Neural progenitor cell (in vitro differentiated cells): ENCODE measurements at regions not wholly inside any gene's neighbourhood (a gene's known extent, or its start where the extent isn't known, plus 50 kb on each side); places are given as distances from the start of the nearest gene placed in this dataset.

Source experiments
- DNase-seq: peaks from one replicate; pipeline ENCODE4 v3.0.0-alpha.2; 2016; ENCODE audit warnings: low spot score
- H2AFZ ChIP-seq: fragments of 200-600 bp; sonication (generic); replicated peaks from 2 replicates; pipeline ENCODE4 v1.6.1; 2016; ENCODE audit warnings: antibody characterized with exemption
- H3F3A ChIP-seq: fragments of 200-600 bp; sonication (generic); 2 replicates; pipeline ENCODE4 v1.6.1; 2016; ENCODE audit warnings: antibody characterized with exemption, low read depth
- H3K27ac ChIP-seq: fragments of 200-600 bp; sonication (generic); 2 replicates; pipeline ENCODE4 v1.5.1; 2016; ENCODE audit warnings: mild to moderate bottlenecking
- H3K27me3 ChIP-seq: fragments of 200-600 bp; sonication (generic); 2 replicates; pipeline ENCODE4 v1.6.1; 2016; ENCODE audit warnings: mild to moderate bottlenecking, moderate library complexity
- H3K36me3 ChIP-seq: fragments of 200-600 bp; sonication (generic); 2 replicates; pipeline ENCODE4 v1.5.1; 2016
- H3K4me1 ChIP-seq: fragments of 200-600 bp; sonication (generic); 2 replicates; pipeline ENCODE4 v1.6.1; 2016; ENCODE audit warnings: mixed run types
- H3K4me2 ChIP-seq: fragments of 200-600 bp; sonication (generic); 2 replicates; pipeline ENCODE4 v1.6.1; 2016
- H3K4me3 ChIP-seq: fragments of 200-600 bp; sonication (generic); 2 replicates; pipeline ENCODE4 v1.5.1; 2016
- H3K79me2 ChIP-seq: fragments of 200-600 bp; sonication (generic); 2 replicates; pipeline ENCODE4 v1.6.1; 2016; ENCODE audit warnings: low read depth
- H3K9ac ChIP-seq: fragments of 200-600 bp; sonication (generic); 2 replicates; pipeline ENCODE4 v1.6.1; 2016
- H3K9me3 ChIP-seq: fragments of 200-600 bp; sonication (generic); 2 replicates; pipeline ENCODE4 v1.5.1; 2016; ENCODE audit warnings: low read depth
- H4K20me1 ChIP-seq: fragments of 200-600 bp; sonication (generic); 2 replicates; pipeline ENCODE4 v1.6.1; 2016; ENCODE audit warnings: low read depth
- H3K27ac Mint-ChIP-seq: 3 replicates; pipeline ENCODE4 v1.8.0; 2021; ENCODE audit warnings: mixed read lengths
- H3K27me3 Mint-ChIP-seq: 2 replicates; pipeline ENCODE4 v1.8.0; 2022; ENCODE audit warnings: low read depth, mild to moderate bottlenecking, inconsistent platforms, moderate library complexity, mixed read lengths; ENCODE audit not compliant: insufficient read depth
- H3K36me3 Mint-ChIP-seq: 3 replicates; pipeline ENCODE4 v1.8.0; 2021; ENCODE audit warnings: mixed read lengths
- H3K4me1 Mint-ChIP-seq: 3 replicates; pipeline ENCODE4 v1.8.0; 2021; ENCODE audit warnings: mixed read lengths
- H3K4me3 Mint-ChIP-seq: 3 replicates; pipeline ENCODE4 v1.8.0; 2021; ENCODE audit warnings: mild to moderate bottlenecking, moderate library complexity, mixed read lengths
- H3K9me3 Mint-ChIP-seq: 3 replicates; pipeline ENCODE4 v1.8.0; 2020; ENCODE audit warnings: mixed read lengths
- CTCF ChIP-seq: fragments of 200-600 bp; sonication (generic); IDR thresholded peaks from 2 replicates; pipeline ENCODE4 v1.5.1; 2017; ENCODE audit warnings: antibody characterized with exemption, mild to moderate bottlenecking
- EZH2 ChIP-seq: fragments of 200-600 bp; sonication (generic); IDR thresholded peaks from 2 replicates; pipeline ENCODE4 v1.6.1; 2017; ENCODE audit warnings: antibody characterized with exemption, mild to moderate bottlenecking, moderate library complexity
- EZH2phosphoT487 ChIP-seq: fragments of 200-600 bp; sonication (generic); IDR thresholded peaks from 2 replicates; pipeline ENCODE4 v1.6.1; 2017; ENCODE audit warnings: antibody characterized with exemption

DNA sequence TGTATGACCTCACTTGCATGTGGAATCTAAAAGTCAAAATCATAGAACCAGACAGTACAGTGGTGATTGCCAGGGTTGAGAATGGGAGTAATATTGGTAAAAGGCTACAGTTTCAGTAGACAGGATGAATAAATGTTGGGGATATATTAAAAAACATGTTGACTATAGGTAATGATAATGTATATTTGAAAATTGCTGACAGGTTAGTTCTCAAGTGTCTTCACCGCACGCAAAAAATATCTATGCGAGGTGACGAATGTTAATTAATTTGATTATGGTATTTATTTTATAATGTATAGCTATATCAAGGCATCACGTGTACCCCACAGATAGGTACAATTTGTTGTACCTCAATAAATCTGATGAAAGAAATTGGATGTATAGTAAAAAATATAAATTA, 909.6 kb upstream of the NDST4 start:
- peaks cover 8% of the 10 kb centered on the region for H3K9me3 ChIP-seq
- H3F3A ChIP-seq, result peaks cover 6% of the 10 kb centered on the region
- H3K27ac Mint-ChIP-seq, result no peak overlapping the region
- peaks cover 33% of the 10 kb centered on the region for H3K9me3 Mint-ChIP-seq
- no peak overlapping the region for H3K4me3 Mint-ChIP-seq
- H3K27me3 Mint-ChIP-seq, result peaks cover 3% of the 10 kb centered on the region
- no peak for DNase-seq
- H3K36me3 ChIP-seq, result peaks cover 7% of the 10 kb centered on the region
- no peaks in the 10 kb centered on the region for H3K27me3 ChIP-seq
- H3K4me3 ChIP-seq, result no peak overlapping the region
- H3K4me1 ChIP-seq, result no peaks in the 10 kb centered on the region
- no peak overlapping the region for H2AFZ ChIP-seq
- H4K20me1 ChIP-seq, result no peaks in the 10 kb centered on the region
- peaks cover 3% of the 10 kb centered on the region for H3K4me1 Mint-ChIP-seq
- H3K9ac ChIP-seq, result no peak overlapping the region
- H3K79me2 ChIP-seq, result no peaks in the 10 kb centered on the region
- no peak overlapping the region for H3K4me2 ChIP-seq
- H3K36me3 Mint-ChIP-seq, result no peaks in the 10 kb centered on the region
- TF ChIP-seq EZH2, result no peak
- TF ChIP-seq CTCF, result no peak
- TF ChIP-seq EZH2phosphoT487, result no peak
- no peak overlapping the region for H3K27ac ChIP-seq

GRCh38 chr4:116020141-116020722, 906.8 kb upstream of the NDST4 start:
- Histone ChIP-seq H3K79me2 (no peaks in the 10 kb centered on the region), H3K27me3 (no peaks in the 10 kb centered on the region), H3K27ac (no peak overlapping the region), H3K36me3 (peaks cover 7% of the 10 kb centered on the region), H2AFZ (no peak overlapping the region), H3F3A (peaks cover 6% of the 10 kb centered on the region), H3K9ac (no peak overlapping the region), H3K4me1 (no peaks in the 10 kb centered on the region), H3K4me2 (no peak overlapping the region), H4K20me1 (no peaks in the 10 kb centered on the region), H3K4me3 (no peak overlapping the region), H3K9me3 (peaks cover 15% of the 10 kb centered on the region)
- peak; percentile 43 for DNase-seq
- no peak overlapping the region for H3K4me3 Mint-ChIP-seq
- TF ChIP-seq EZH2phosphoT487, result no peak
- H3K4me1 Mint-ChIP-seq, result no peaks in the 10 kb centered on the region
- no peaks in the 10 kb centered on the region for H3K36me3 Mint-ChIP-seq
- peaks cover 3% of the 10 kb centered on the region for H3K27me3 Mint-ChIP-seq
- H3K27ac Mint-ChIP-seq, result no peak overlapping the region
- peaks cover 48% of the 10 kb centered on the region for H3K9me3 Mint-ChIP-seq

GRCh38 chr4:116018831-116019230, 905.4 kb upstream of the NDST4 start:
- no peak for DNase-seq
- H3F3A ChIP-seq, result peaks cover 6% of the 10 kb centered on the region
- H3K36me3 ChIP-seq, result peaks cover 7% of the 10 kb centered on the region
- no peaks in the 10 kb centered on the region for H4K20me1 ChIP-seq
- no peak for TF ChIP-seq EZH2
- TF ChIP-seq CTCF, result no peak
- no peak for TF ChIP-seq EZH2phosphoT487
- H3K36me3 Mint-ChIP-seq, result no peaks in the 10 kb centered on the region
- H3K9ac ChIP-seq, result no peak overlapping the region
- H3K27ac Mint-ChIP-seq, result no peak overlapping the region
- H3K4me2 ChIP-seq, result no peak overlapping the region
- no peak overlapping the region for H3K4me3 Mint-ChIP-seq
- no peaks in the 10 kb centered on the region for H3K4me1 Mint-ChIP-seq
- no peak overlapping the region for H2AFZ ChIP-seq
- H3K27ac ChIP-seq, result no peak overlapping the region
- peaks cover 3% of the 10 kb centered on the region for H3K27me3 Mint-ChIP-seq
- peaks cover 20% of the 10 kb centered on the region for H3K9me3 ChIP-seq
- H3K79me2 ChIP-seq, result no peaks in the 10 kb centered on the region
- no peaks in the 10 kb centered on the region for H3K27me3 ChIP-seq
- H3K4me3 ChIP-seq, result no peak overlapping the region
- peaks cover 62% of the 10 kb centered on the region for H3K9me3 Mint-ChIP-seq
- no peaks in the 10 kb centered on the region for H3K4me1 ChIP-seq

- peaks cover 19% of the 10 kb centered on the region for H3K9me3 ChIP-seq
- no peaks in the 10 kb centered on the region for H3K4me1 ChIP-seq
- Mint-ChIP-seq H3K36me3 (no peaks in the 10 kb centered on the region), H3K9me3 (peaks cover 61% of the 10 kb centered on the region), H3K4me3 (no peak overlapping the region), H3K27ac (no peak overlapping the region), H3K27me3 (peaks cover 3% of the 10 kb centered on the region), H3K4me1 (peaks cover under 1% of the 10 kb centered on the region)
- TF ChIP-seq EZH2 (no peak), CTCF (no peak), EZH2phosphoT487 (no peak)
- H4K20me1 ChIP-seq, result no peaks in the 10 kb centered on the region
- H3K9ac ChIP-seq, result no peak overlapping the region
- H3K4me2 ChIP-seq, result no peak overlapping the region
- no peak overlapping the region for H3K4me3 ChIP-seq
- H2AFZ ChIP-seq, result no peak overlapping the region
- H3F3A ChIP-seq, result peaks cover 6% of the 10 kb centered on the region
- H3K79me2 ChIP-seq, result no peaks in the 10 kb centered on the region
- H3K27ac ChIP-seq, result no peak overlapping the region
- H3K27me3 ChIP-seq, result no peaks in the 10 kb centered on the region
- no peak for DNase-seq
- H3K36me3 ChIP-seq, result peaks cover 7% of the 10 kb centered on the region
These were observed 902.8 kb upstream of the NDST4 start for GRCh38 chr4:116016201-116016600.
